B cell (primary cell): ENCODE measurements at regions not wholly inside any gene's neighbourhood (a gene's known extent, or its start where the extent isn't known, plus 50 kb on each side); places are given as distances from the start of the nearest gene placed in this dataset.

Experiments used
- ATAC-seq: fragments of 200-7000 bp; cut with Tn5 transposase; one replicate; pipeline ENCODE4 v1.10.0; 2021; ENCODE audit warnings: low read depth, mild to moderate bottlenecking, moderate number of reproducible peaks, moderate library complexity
- CTCF ChIA-PET: fragments of 350-600 bp; sonication (Branson Sonifier 250); formaldehyde crosslinking; loops from one replicate; lab custom pipeline; 2021; ENCODE audit warnings: antibody characterized with exemption, inconsistent platforms; lab: Charles Lee
- POLR2A ChIA-PET: fragments of 350-600 bp; sonication (Branson Sonifier 250); formaldehyde crosslinking; loops from one replicate; lab custom pipeline; 2021; ENCODE audit warnings: antibody characterized with exemption; lab: Charles Lee
- DNase-seq: peaks from one replicate; pipeline ENCODE4 v3.0.0; 2013
- H2AFZ ChIP-seq: 2 replicates; pipeline ENCODE4 v1.6.1; 2012; ENCODE audit warnings: mild to moderate bottlenecking, low read depth, low read length; ENCODE audit not compliant: insufficient read depth, poor library complexity, severe bottlenecking
- H3K27ac ChIP-seq, 2 donors: 1 replicate in 1 of 2; 2 replicates in 1 of 2; pipeline ENCODE4 v1.5.1; 2012 to 2013; ENCODE audit warnings: low read length in 2 of 2, mild to moderate bottlenecking in 2 of 2, moderate library complexity in 1 of 2
- H3K27me3 ChIP-seq, 4 experiments: fragments of 200-600 bp in 1 of 4; sonication (generic) in 1 of 4; replicated peaks in 1 of 4; 1 replicate in 2 of 4; 2 replicates in 2 of 4; pipeline versions ENCODE4 v1.6.1 to v1.7.0; 2013 to 2016; ENCODE audit warnings: low read length in 3 of 4, mild to moderate bottlenecking in 2 of 4, mixed read lengths in 1 of 4, moderate library complexity in 1 of 4; ENCODE audit not compliant: insufficient read depth in 4 of 4, control insufficient read depth in 3 of 4; ENCODE audit errors: control extremely low read depth in 1 of 4
- H3K36me3 ChIP-seq, 2 experiments: replicated peaks in 1 of 2; 1 replicate in 1 of 2; 2 replicates in 1 of 2; pipeline versions ENCODE4 v1.6.1 to v1.7.1; 2013; ENCODE audit warnings: low read length in 1 of 2; ENCODE audit not compliant: insufficient read depth in 2 of 2, control insufficient read depth in 1 of 2; ENCODE audit errors: control extremely low read depth in 1 of 2, extremely low read depth in 1 of 2
- H3K4me1 ChIP-seq, 2 donors: fragments of 200-600 bp in 1 of 2; sonication (generic) in 1 of 2; 1 replicate in 1 of 2; 2 replicates in 1 of 2; pipeline versions ENCODE4 v1.5.1 to v1.6.1; 2013 to 2017; ENCODE audit warnings: low read length in 2 of 2; ENCODE audit not compliant: control insufficient read depth in 2 of 2, insufficient read depth in 2 of 2
- H3K4me2 ChIP-seq: replicated peaks from 2 replicates; pipeline ENCODE3; 2012; ENCODE audit warnings: mild to moderate bottlenecking, low read depth, low read length; ENCODE audit not compliant: poor library complexity, severe bottlenecking
- H3K4me3 ChIP-seq, 5 experiments: fragments of 200-600 bp in 1 of 5; sonication (generic) in 1 of 5; 1 replicate in 3 of 5; 2 replicates in 2 of 5; pipeline versions ENCODE4 v1.5.1 to v1.7.0; 2011 to 2016; ENCODE audit warnings: low read length in 4 of 5, mild to moderate bottlenecking in 4 of 5, low read depth in 2 of 5, control low read depth in 1 of 5, moderate library complexity in 1 of 5; ENCODE audit not compliant: insufficient read depth in 1 of 5; ENCODE audit errors: control extremely low read depth in 1 of 5, extremely low read depth in 1 of 5
- H3K79me2 ChIP-seq: fragments of 200-600 bp; sonication (generic); one replicate; pipeline ENCODE4 v1.6.0; 2016; ENCODE audit warnings: low read length; ENCODE audit not compliant: control insufficient read depth, insufficient read depth
- H3K9ac ChIP-seq: fragments of 200-600 bp; sonication (generic); 2 replicates; pipeline ENCODE4 v1.6.1; 2017; ENCODE audit warnings: mild to moderate bottlenecking, low read length, moderate library complexity
- H3K9me3 ChIP-seq, 3 donors: one replicate each; pipeline versions ENCODE4 v1.6.1 to v1.7.1; 2013; ENCODE audit warnings: low read length in 2 of 3; ENCODE audit not compliant: control insufficient read depth in 2 of 3, insufficient read depth in 1 of 3; ENCODE audit errors: control extremely low read depth in 1 of 3
- H4K20me1 ChIP-seq: 2 replicates; pipeline ENCODE4 v1.6.0; 2012; ENCODE audit warnings: mild to moderate bottlenecking, low read length; ENCODE audit not compliant: insufficient read depth, control insufficient read depth, poor library complexity, severe bottlenecking
- H3K27ac Mint-ChIP-seq: one replicate; pipeline ENCODE4 v1.8.0; 2021; ENCODE audit warnings: mixed read lengths
- H3K27me3 Mint-ChIP-seq: one replicate; pipeline ENCODE4 v1.8.0; 2021; ENCODE audit warnings: mixed read lengths
- H3K4me1 Mint-ChIP-seq: one replicate; pipeline ENCODE4 v1.8.0; 2021; ENCODE audit warnings: mixed read lengths
- H3K4me3 Mint-ChIP-seq: one replicate; pipeline ENCODE4 v1.8.0; 2021; ENCODE audit warnings: mixed read lengths
- H3K9me3 Mint-ChIP-seq: one replicate; pipeline ENCODE4 v1.8.0; 2022; ENCODE audit warnings: mixed read lengths; ENCODE audit not compliant: insufficient read depth
- CTCF ChIP-seq: fragments of 200-600 bp; IDR thresholded peaks from one replicate; pipeline ENCODE4 v1.8.0; 2022; ENCODE audit warnings: antibody characterized with exemption, mild to moderate bottlenecking
- EZH2 ChIP-seq: IDR thresholded peaks from 2 replicates; pipeline ENCODE4 v1.6.1; 2012; ENCODE audit warnings: borderline replicate concordance, low read depth, mild to moderate bottlenecking, moderate library complexity, low read length; ENCODE audit not compliant: insufficient read depth, poor library complexity, severe bottlenecking
- WGBS: methylation state at CpG from one replicate; pipeline ENCODE4 v1.1.5; 2013; ENCODE audit warnings: missing lambda C conversion rate; ENCODE audit not compliant: insufficient coverage; 5-methylcytosine and 5-hydroxymethylcytosine counted together
- intact Hi-C: fragments of 100-400 bp; cut with micrococcal nuclease; formaldehyde crosslinking; loops from one replicate; pipeline ENCODE4 v1.10.0; 2022

GRCh38 chr4:119725011-119725410, 96.4 kb upstream of the PDE5A start:
- no peak overlapping the region for H3K27ac ChIP-seq
- no peaks in the 10 kb centered on the region for H3K36me3 ChIP-seq
- H3K9me3 ChIP-seq = no peaks in the 10 kb centered on the region
- H4K20me1 ChIP-seq = no peaks in the 10 kb centered on the region
- H3K4me1 Mint-ChIP-seq = no peaks in the 10 kb centered on the region
- no peak overlapping the region for H3K27ac Mint-ChIP-seq
- no peak overlapping the region for H3K4me2 ChIP-seq
- no peak overlapping the region for H2AFZ ChIP-seq
- H3K4me3 ChIP-seq = no peak overlapping the region
- H3K79me2 ChIP-seq = no peaks in the 10 kb centered on the region
- H3K4me3 Mint-ChIP-seq = no peak overlapping the region
- CTCF ChIA-PET = no interaction called here
- DNase-seq (no peak), ATAC-seq (no peak)
- no peaks in the 10 kb centered on the region for H3K27me3 ChIP-seq
- H3K4me1 ChIP-seq = no peaks in the 10 kb centered on the region
- H3K9me3 Mint-ChIP-seq = peaks cover 3% of the 10 kb centered on the region
- TF ChIP-seq EZH2 (no peak), CTCF (no peak)
- POLR2A ChIA-PET = no interaction called here
- WGBS = 96% methylated on average over 5 of the region's 6 CpGs
- no peaks in the 10 kb centered on the region for H3K27me3 Mint-ChIP-seq
- no peak overlapping the region for H3K9ac ChIP-seq
- intact Hi-C loops = no loop called here

GRCh38 chr4:119722670-119723069, 94.1 kb upstream of the PDE5A start:
- Histone ChIP-seq H3K9me3 (no peaks in the 10 kb centered on the region), H3K9ac (no peak overlapping the region), H4K20me1 (no peaks in the 10 kb centered on the region), H3K27ac (no peak overlapping the region), H3K36me3 (no peaks in the 10 kb centered on the region), H3K4me1 (no peaks in the 10 kb centered on the region), H3K4me3 (no peak overlapping the region), H3K79me2 (no peaks in the 10 kb centered on the region), H3K27me3 (no peaks in the 10 kb centered on the region), H3K4me2 (no peak overlapping the region), H2AFZ (no peak overlapping the region)
- no CpG with 5 or more reads among the region's 1 CpG for WGBS
- ChIA-PET POLR2A (no interaction called here), CTCF (no interaction called here)
- Mint-ChIP-seq H3K4me1 (no peaks in the 10 kb centered on the region), H3K27ac (no peak overlapping the region), H3K9me3 (peaks cover 3% of the 10 kb centered on the region), H3K4me3 (no peak overlapping the region), H3K27me3 (no peaks in the 10 kb centered on the region)
- DNase-seq (no peak), ATAC-seq (no peak)
- TF ChIP-seq CTCF = no peak
- TF ChIP-seq EZH2 = no peak
- intact Hi-C loops = no loop called here
